Urothelium cell line (cell line): ENCODE measurements at regions not wholly inside any gene's neighbourhood (a gene's known extent, or its start where the extent isn't known, plus 50 kb on each side); places are given as distances from the start of the nearest gene placed in this dataset.
"Not testable (repeated sequence)": the region's sequence is repeated elsewhere in the genome, so short reads cannot be mapped to it uniquely, and the experiment has no call there.

Source experiments
- DNase-seq: peaks from one replicate; pipeline ENCODE4 v3.0.0; 2011; ENCODE audit warnings: low spot score, mixed read lengths
- FAIRE-seq: peaks from 2 replicates; lab custom pipeline; 2011; peaks lifted over from hg19 to GRCh38; lab: Jason Lieb, UNC

GRCh38 chr14:49946320-49947141 lies 53.6 kb downstream of the ARF6 start:
- FAIRE-seq (no peak), DNase-seq (peak; percentile 87)

GRCh38 chr14:49947506-49947905 lies 54.6 kb downstream of the ARF6 start:
- DNase-seq (no peak), FAIRE-seq (no peak)

DNA sequence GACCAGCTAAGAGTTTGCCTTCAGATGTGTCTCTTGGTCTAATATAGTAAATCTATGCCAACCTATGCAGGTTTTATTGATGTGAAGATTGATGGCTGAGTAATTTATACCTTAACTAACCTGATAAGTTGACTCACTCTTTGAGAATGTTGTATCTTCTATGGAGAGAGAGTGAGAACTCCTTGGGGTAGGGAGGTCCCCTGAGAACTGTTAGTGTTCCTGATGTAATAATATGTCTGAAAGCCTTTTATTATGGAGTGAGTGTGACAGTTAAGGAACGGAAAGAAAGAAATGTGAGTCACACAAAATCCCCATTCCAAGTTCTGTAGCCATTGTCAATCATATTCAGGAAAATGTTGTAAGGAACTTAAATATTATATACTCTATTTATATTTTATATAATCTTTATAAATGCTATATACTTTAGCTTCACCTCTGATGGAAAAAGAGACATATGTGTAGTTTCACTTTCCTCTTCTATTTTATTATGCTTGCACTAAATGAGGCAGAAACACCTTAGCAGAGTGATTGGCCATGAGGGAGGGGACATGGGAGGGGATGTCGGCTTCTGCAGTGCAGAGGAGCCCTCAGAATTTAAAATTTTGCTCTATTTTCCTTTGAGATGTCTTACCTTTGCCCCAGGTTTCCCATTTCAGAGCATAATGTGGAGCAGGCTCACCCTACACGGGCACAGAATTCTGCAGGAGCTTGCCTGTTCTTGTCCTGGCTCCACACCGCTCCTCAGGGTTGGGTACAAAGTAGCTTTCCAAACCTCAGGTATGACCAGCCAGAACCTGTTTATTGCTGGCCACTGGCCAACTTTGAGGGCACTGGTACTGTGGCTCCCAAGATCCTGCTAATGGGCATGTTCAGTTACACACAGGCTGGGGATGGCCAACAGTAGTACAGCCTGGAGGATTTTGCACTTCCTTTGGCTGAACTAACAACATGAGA lies 57.7 kb downstream of the ARF6 start:
- DNase-seq (peak; percentile 63), FAIRE-seq (no peak)

DNA sequence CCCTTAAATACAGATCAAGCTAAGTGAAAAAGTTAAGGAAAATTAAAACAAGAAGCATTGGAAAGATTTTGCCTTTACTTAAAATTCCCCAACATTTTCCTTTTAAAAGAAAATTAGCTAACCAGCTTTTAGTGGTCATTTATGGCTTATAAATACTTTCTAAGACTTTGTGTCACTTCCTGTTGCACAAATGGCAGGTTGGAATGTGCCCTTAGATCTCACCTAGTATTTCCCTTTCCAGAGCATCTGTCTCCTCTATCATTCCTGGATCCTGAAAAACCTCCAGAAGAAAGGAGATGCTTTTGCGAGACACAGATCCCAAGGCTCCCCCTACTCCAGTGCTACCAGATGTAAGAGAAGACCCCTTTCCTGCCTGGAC lies 58.3 kb downstream of the ARF6 start:
- DNase-seq (no peak), FAIRE-seq (no peak)

DNA sequence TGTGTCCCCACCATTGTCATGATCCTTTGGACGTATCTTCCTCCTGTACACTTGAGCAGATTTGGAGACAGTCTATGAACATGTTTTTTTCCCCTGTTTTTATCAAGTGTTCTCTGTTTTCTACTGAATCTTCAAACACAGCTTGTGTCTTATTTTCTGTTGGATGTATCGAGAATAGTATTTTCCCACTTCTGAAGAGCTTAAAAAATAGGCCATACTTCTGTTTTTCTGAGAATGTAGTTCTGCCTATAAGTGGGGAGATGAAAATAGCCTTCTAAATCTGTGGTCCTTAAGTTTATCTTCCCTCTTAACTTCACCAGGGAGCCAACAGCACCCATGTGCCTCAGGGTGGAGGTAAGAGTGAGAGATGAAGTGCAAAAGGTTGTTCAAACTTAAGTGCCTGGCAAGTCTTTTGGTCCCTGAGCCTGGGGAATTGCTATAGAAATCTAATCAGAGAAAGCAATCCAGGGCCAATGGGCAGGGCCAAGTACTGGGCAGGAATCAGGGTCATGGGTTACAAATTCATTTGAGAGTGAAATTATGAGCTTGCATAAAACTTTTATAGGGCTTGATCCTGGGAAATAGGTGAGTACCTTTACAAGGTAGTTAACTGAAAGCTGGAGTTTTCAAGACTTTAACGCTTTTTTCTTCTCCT lies 58.9 kb downstream of the ARF6 start:
- DNase-seq (no peak), FAIRE-seq (peak; percentile 17)

DNA sequence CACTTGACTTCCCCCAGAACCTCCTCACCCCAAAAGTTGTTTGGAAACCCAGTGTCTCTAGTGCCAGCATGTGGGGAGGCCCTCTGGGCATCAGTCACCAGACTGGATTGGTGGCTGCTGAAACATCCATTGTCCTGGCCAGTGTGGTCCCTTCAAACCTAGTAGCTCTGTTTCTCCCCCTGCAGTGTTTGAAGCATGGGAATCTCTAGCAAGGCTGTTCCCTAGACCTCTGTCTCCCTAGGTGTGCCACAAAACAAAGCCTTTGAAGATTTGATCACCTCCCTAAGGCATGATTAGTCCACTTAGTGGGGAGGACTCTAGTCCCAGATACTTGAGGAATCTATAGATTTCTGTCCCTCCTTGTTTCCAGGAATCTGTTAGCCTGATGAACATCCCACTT lies 60.3 kb downstream of the ARF6 start:
- DNase-seq (no peak), FAIRE-seq (no peak)

DNA sequence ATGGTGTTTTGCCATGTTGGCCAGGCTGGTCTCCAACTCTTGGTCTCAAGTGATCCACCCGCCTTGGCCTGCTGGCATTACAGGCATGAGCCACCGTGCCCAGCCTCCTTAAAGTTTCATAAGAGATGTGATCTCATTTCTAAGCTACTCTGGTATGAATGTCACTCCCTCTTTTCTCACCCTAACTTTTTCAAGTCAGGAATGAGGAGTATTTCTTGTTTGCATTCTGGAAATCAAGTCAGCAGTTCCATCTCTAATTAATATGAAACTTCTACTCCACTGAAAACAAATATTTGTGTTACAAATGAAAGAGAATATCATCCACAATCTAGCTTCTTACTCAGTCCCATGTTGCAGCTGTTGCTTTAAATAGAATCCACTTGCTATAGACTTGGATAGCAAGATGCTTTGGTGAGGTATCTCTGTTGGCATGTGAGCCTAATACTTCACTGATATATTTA lies 61.3 kb downstream of the ARF6 start:
- FAIRE-seq, result no peak
- no peak for DNase-seq

DNA sequence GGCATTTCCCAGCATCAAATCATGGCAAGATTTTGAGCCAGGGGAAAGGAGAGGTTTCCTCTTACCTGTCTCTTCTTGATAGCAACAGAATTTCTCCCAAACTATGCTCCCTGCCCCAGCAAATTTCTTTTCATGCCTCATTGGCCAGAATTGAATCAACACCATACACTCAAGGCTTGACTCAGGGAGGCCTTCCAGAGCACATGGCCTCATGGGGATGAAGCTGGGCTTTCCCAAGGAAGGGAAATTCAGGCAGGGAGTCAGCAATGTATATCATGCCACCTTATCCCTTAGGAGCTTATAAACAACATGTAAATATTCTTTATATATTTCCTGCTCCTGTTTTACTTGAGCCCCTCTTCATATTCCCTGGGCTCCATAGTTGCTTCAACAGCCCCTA lies 62.1 kb downstream of the ARF6 start:
- DNase-seq, result no peak
- FAIRE-seq, result no peak

- peak; percentile 80 for FAIRE-seq
- DNase-seq, result no peak
Measured at GRCh38 chr14:49957089-49957852, 64.4 kb downstream of the ARF6 start.

GRCh38 chr14:49959822-49960408 lies 67.0 kb downstream of the ARF6 start:
- FAIRE-seq, result peak; percentile 87
- no peak for DNase-seq

GRCh38 chr14:49960453-49960852 lies 67.6 kb downstream of the ARF6 start:
- FAIRE-seq (no peak), DNase-seq (no peak)

- DNase-seq (no peak), FAIRE-seq (peak; percentile 48)
Measured at GRCh38 chr14:49961270-49962222, 68.7 kb downstream of the ARF6 start.

GRCh38 chr14:49962621-49963020 lies 69.7 kb downstream of the ARF6 start:
- DNase-seq (peak; percentile 70), FAIRE-seq (peak; percentile 56)

DNA sequence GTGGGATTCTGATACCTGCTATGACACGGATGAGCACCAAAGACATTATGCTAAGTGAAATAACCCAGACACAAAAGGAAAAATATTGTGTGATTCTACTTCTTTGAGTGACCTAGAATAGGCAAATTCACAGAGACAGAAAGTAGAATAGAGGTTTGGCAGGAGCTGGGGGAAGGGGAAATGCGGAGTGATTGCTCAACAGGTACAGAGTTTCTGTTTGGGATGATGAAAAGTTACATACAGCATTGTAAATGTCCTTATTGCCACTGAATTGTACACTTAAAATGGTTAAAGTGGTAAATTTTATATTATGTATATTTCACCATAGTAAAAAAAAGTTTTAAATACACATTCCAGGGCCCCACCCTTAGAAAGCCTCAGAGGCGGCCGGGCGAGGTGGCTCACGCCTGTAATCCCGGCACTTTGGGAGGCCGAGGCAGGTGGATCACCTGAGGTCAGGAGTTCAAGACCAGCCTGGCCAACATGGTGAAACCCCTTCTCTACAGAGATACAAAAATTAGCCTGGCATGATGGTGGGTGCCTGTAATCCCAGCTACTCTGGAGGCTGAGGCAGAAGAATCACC lies 72.3 kb downstream of the ARF6 start:
- DNase-seq, FAIRE-seq: not testable (repeated sequence)

- FAIRE-seq, result peak; percentile 84
- no peak for DNase-seq
Measured at GRCh38 chr14:49966304-49966809, 73.5 kb downstream of the ARF6 start.

- FAIRE-seq (no peak), DNase-seq (no peak)
Measured at GRCh38 chr14:49966971-49967630, 74.2 kb downstream of the ARF6 start.

DNA sequence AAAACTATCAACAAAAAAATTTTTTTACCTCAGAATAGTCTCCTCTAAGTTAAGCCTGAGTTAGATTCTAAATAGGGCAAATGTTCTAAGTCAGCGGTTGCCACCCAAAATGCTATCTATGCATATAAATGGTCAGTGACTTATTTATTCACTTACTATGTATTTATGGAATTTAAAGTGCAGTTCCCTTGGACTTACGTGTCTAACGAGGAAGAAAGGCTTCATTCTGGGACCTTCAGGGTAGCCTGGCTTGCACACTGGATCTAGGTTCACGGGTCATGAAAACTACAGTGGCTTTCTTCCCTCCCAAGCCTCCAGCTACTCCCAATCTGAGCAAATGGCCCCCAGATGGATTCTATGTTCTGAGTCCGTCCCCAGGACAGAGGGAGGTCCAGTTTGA lies 77.1 kb downstream of the ARF6 start:
- DNase-seq (no peak), FAIRE-seq (no peak)
